ENCODE measurements at regions not wholly inside any gene's neighbourhood (a gene's known extent, or its start where the extent isn't known, plus 50 kb on each side); places are given as distances from the start of the nearest gene placed in this dataset.

GRCh38 chr12:65628061-65628460 is 196.2 kb upstream of the HMGA2 start:
- Histone ChIP-seq H3K9me3 (ENCODE audit: control insufficient read depth in 2 of 2, low read length in 2 of 2) (no peaks in the 10 kb centered on the region), H3K4me1 (ENCODE audit: control insufficient read depth, insufficient read depth, low read length) (no peaks in the 10 kb centered on the region), H3K9ac (ENCODE audit: low read length in 2 of 2) (no peak overlapping the region), H3K36me3 (ENCODE audit: control insufficient read depth in 2 of 2, insufficient read depth in 2 of 2, low read length in 2 of 2) (no peaks in the 10 kb centered on the region), H3K27ac (ENCODE audit: low read length) (no peak overlapping the region), H3K4me3 (ENCODE audit: low read length in 2 of 2) (no peak overlapping the region), H3K27me3 (ENCODE audit: control insufficient read depth in 1 of 2, insufficient read depth in 2 of 2, low read length in 2 of 2) (peaks cover 0 to 3% of the 10 kb centered on the region in 2 donors)

GRCh38 chr12:65630555-65630954 is 193.7 kb upstream of the HMGA2 start:
- H3K4me1 ChIP-seq (ENCODE audit: control insufficient read depth, insufficient read depth, low read length), result no peaks in the 10 kb centered on the region
- no peak overlapping the region for H3K4me3 ChIP-seq (ENCODE audit: low read length in 2 of 2)
- H3K27me3 ChIP-seq (ENCODE audit: control insufficient read depth in 1 of 2, insufficient read depth in 2 of 2, low read length in 2 of 2), result peaks cover 0 to 3% of the 10 kb centered on the region in 2 donors
- no peak overlapping the region for H3K9ac ChIP-seq (ENCODE audit: low read length in 2 of 2)
- no peaks in the 10 kb centered on the region for H3K9me3 ChIP-seq (ENCODE audit: control insufficient read depth in 2 of 2, low read length in 2 of 2)
- H3K36me3 ChIP-seq (ENCODE audit: control insufficient read depth in 2 of 2, insufficient read depth in 2 of 2, low read length in 2 of 2), result no peaks in the 10 kb centered on the region
- H3K27ac ChIP-seq (ENCODE audit: low read length), result no peak overlapping the region

GRCh38 chr12:65631621-65632111 is 192.6 kb upstream of the HMGA2 start:
- Histone ChIP-seq H3K36me3 (ENCODE audit: control insufficient read depth in 2 of 2, insufficient read depth in 2 of 2, low read length in 2 of 2) (no peaks in the 10 kb centered on the region), H3K9me3 (ENCODE audit: control insufficient read depth in 2 of 2, low read length in 2 of 2) (no peaks in the 10 kb centered on the region), H3K27ac (ENCODE audit: low read length) (no peak overlapping the region), H3K4me1 (ENCODE audit: control insufficient read depth, insufficient read depth, low read length) (no peaks in the 10 kb centered on the region), H3K4me3 (ENCODE audit: low read length in 2 of 2) (no peak overlapping the region), H3K27me3 (ENCODE audit: control insufficient read depth in 1 of 2, insufficient read depth in 2 of 2, low read length in 2 of 2) (peaks cover 0 to 3% of the 10 kb centered on the region in 2 donors), H3K9ac (ENCODE audit: low read length in 2 of 2) (no peak overlapping the region)

- H3K4me1 ChIP-seq (ENCODE audit: control insufficient read depth, insufficient read depth, low read length), result no peaks in the 10 kb centered on the region
- H3K4me3 ChIP-seq (ENCODE audit: low read length in 2 of 2), result no peak overlapping the region
- peaks cover 0 to 3% of the 10 kb centered on the region in 2 donors for H3K27me3 ChIP-seq (ENCODE audit: control insufficient read depth in 1 of 2, insufficient read depth in 2 of 2, low read length in 2 of 2)
- H3K27ac ChIP-seq (ENCODE audit: low read length), result no peak overlapping the region
- no peak overlapping the region for H3K9ac ChIP-seq (ENCODE audit: low read length in 2 of 2)
- no peaks in the 10 kb centered on the region for H3K9me3 ChIP-seq (ENCODE audit: control insufficient read depth in 2 of 2, low read length in 2 of 2)
- H3K36me3 ChIP-seq (ENCODE audit: control insufficient read depth in 2 of 2, insufficient read depth in 2 of 2, low read length in 2 of 2), result no peaks in the 10 kb centered on the region
Measured at GRCh38 chr12:65632131-65632855, 192.0 kb upstream of the HMGA2 start.

- Histone ChIP-seq H3K9me3 (ENCODE audit: control insufficient read depth in 2 of 2, low read length in 2 of 2) (no peaks in the 10 kb centered on the region), H3K36me3 (ENCODE audit: control insufficient read depth in 2 of 2, insufficient read depth in 2 of 2, low read length in 2 of 2) (no peaks in the 10 kb centered on the region), H3K4me1 (ENCODE audit: control insufficient read depth, insufficient read depth, low read length) (no peaks in the 10 kb centered on the region), H3K9ac (ENCODE audit: low read length in 2 of 2) (no peak overlapping the region), H3K4me3 (ENCODE audit: low read length in 2 of 2) (no peak overlapping the region), H3K27ac (ENCODE audit: low read length) (no peak overlapping the region), H3K27me3 (ENCODE audit: control insufficient read depth in 1 of 2, insufficient read depth in 2 of 2, low read length in 2 of 2) (peaks cover 0 to 3% of the 10 kb centered on the region in 2 donors)
Measured at GRCh38 chr12:65634061-65634460, 190.2 kb upstream of the HMGA2 start.

GRCh38 chr12:65634626-65635331 is 189.5 kb upstream of the HMGA2 start:
- Histone ChIP-seq H3K27ac (ENCODE audit: low read length) (no peak overlapping the region), H3K27me3 (ENCODE audit: control insufficient read depth in 1 of 2, insufficient read depth in 2 of 2, low read length in 2 of 2) (no peaks in the 10 kb centered on the region), H3K9me3 (ENCODE audit: control insufficient read depth in 2 of 2, low read length in 2 of 2) (no peaks in the 10 kb centered on the region), H3K36me3 (ENCODE audit: control insufficient read depth in 2 of 2, insufficient read depth in 2 of 2, low read length in 2 of 2) (no peaks in the 10 kb centered on the region), H3K9ac (ENCODE audit: low read length in 2 of 2) (no peak overlapping the region), H3K4me3 (ENCODE audit: low read length in 2 of 2) (no peak overlapping the region), H3K4me1 (ENCODE audit: control insufficient read depth, insufficient read depth, low read length) (no peaks in the 10 kb centered on the region)

GRCh38 chr12:65636436-65636835 is 187.8 kb upstream of the HMGA2 start:
- no peaks in the 10 kb centered on the region for H3K36me3 ChIP-seq (ENCODE audit: control insufficient read depth in 2 of 2, insufficient read depth in 2 of 2, low read length in 2 of 2)
- H3K9ac ChIP-seq (ENCODE audit: low read length in 2 of 2), result no peak overlapping the region
- no peak overlapping the region for H3K27ac ChIP-seq (ENCODE audit: low read length)
- H3K27me3 ChIP-seq (ENCODE audit: control insufficient read depth in 1 of 2, insufficient read depth in 2 of 2, low read length in 2 of 2), result no peaks in the 10 kb centered on the region
- no peaks in the 10 kb centered on the region for H3K4me1 ChIP-seq (ENCODE audit: control insufficient read depth, insufficient read depth, low read length)
- H3K9me3 ChIP-seq (ENCODE audit: control insufficient read depth in 2 of 2, low read length in 2 of 2), result no peaks in the 10 kb centered on the region
- H3K4me3 ChIP-seq (ENCODE audit: low read length in 2 of 2), result no peak overlapping the region

- no peaks in the 10 kb centered on the region for H3K36me3 ChIP-seq (ENCODE audit: control insufficient read depth in 2 of 2, insufficient read depth in 2 of 2, low read length in 2 of 2)
- no peaks in the 10 kb centered on the region for H3K9me3 ChIP-seq (ENCODE audit: control insufficient read depth in 2 of 2, low read length in 2 of 2)
- no peaks in the 10 kb centered on the region for H3K4me1 ChIP-seq (ENCODE audit: control insufficient read depth, insufficient read depth, low read length)
- H3K27me3 ChIP-seq (ENCODE audit: control insufficient read depth in 1 of 2, insufficient read depth in 2 of 2, low read length in 2 of 2), result no peaks in the 10 kb centered on the region
- H3K9ac ChIP-seq (ENCODE audit: low read length in 2 of 2), result no peak overlapping the region
- no peak overlapping the region for H3K4me3 ChIP-seq (ENCODE audit: low read length in 2 of 2)
- H3K27ac ChIP-seq (ENCODE audit: low read length), result no peak overlapping the region
Measured at GRCh38 chr12:65637150-65637549, 187.1 kb upstream of the HMGA2 start.

GRCh38 chr12:65637774-65638173 is 186.5 kb upstream of the HMGA2 start:
- no peaks in the 10 kb centered on the region for H3K9me3 ChIP-seq (ENCODE audit: control insufficient read depth in 2 of 2, low read length in 2 of 2)
- no peaks in the 10 kb centered on the region for H3K4me1 ChIP-seq (ENCODE audit: control insufficient read depth, insufficient read depth, low read length)
- no peak overlapping the region for H3K4me3 ChIP-seq (ENCODE audit: low read length in 2 of 2)
- no peaks in the 10 kb centered on the region for H3K27me3 ChIP-seq (ENCODE audit: control insufficient read depth in 1 of 2, insufficient read depth in 2 of 2, low read length in 2 of 2)
- no peak overlapping the region for H3K9ac ChIP-seq (ENCODE audit: low read length in 2 of 2)
- no peak overlapping the region for H3K27ac ChIP-seq (ENCODE audit: low read length)
- H3K36me3 ChIP-seq (ENCODE audit: control insufficient read depth in 2 of 2, insufficient read depth in 2 of 2, low read length in 2 of 2), result no peaks in the 10 kb centered on the region

GRCh38 chr12:65638324-65638723 is 186.0 kb upstream of the HMGA2 start:
- no peaks in the 10 kb centered on the region for H3K4me1 ChIP-seq (ENCODE audit: control insufficient read depth, insufficient read depth, low read length)
- no peak overlapping the region for H3K4me3 ChIP-seq (ENCODE audit: low read length in 2 of 2)
- H3K9me3 ChIP-seq (ENCODE audit: control insufficient read depth in 2 of 2, low read length in 2 of 2), result no peaks in the 10 kb centered on the region
- no peaks in the 10 kb centered on the region for H3K27me3 ChIP-seq (ENCODE audit: control insufficient read depth in 1 of 2, insufficient read depth in 2 of 2, low read length in 2 of 2)
- no peak overlapping the region for H3K9ac ChIP-seq (ENCODE audit: low read length in 2 of 2)
- H3K36me3 ChIP-seq (ENCODE audit: control insufficient read depth in 2 of 2, insufficient read depth in 2 of 2, low read length in 2 of 2), result no peaks in the 10 kb centered on the region
- no peak overlapping the region for H3K27ac ChIP-seq (ENCODE audit: low read length)

- no peaks in the 10 kb centered on the region for H3K27me3 ChIP-seq (ENCODE audit: control insufficient read depth in 1 of 2, insufficient read depth in 2 of 2, low read length in 2 of 2)
- no peaks in the 10 kb centered on the region for H3K36me3 ChIP-seq (ENCODE audit: control insufficient read depth in 2 of 2, insufficient read depth in 2 of 2, low read length in 2 of 2)
- no peak overlapping the region for H3K27ac ChIP-seq (ENCODE audit: low read length)
- no peak overlapping the region for H3K4me3 ChIP-seq (ENCODE audit: low read length in 2 of 2)
- H3K9me3 ChIP-seq (ENCODE audit: control insufficient read depth in 2 of 2, low read length in 2 of 2), result no peaks in the 10 kb centered on the region
- H3K4me1 ChIP-seq (ENCODE audit: control insufficient read depth, insufficient read depth, low read length), result no peaks in the 10 kb centered on the region
- no peak overlapping the region for H3K9ac ChIP-seq (ENCODE audit: low read length in 2 of 2)
Measured at GRCh38 chr12:65640489-65640901, 183.8 kb upstream of the HMGA2 start.
